Aorta (tissue), 5 donors: ENCODE measurements at regions not wholly inside any gene's neighbourhood (a gene's known extent, or its start where the extent isn't known, plus 50 kb on each side); places are given as distances from the start of the nearest gene placed in this dataset.

Experiments
- ATAC-seq: fragments of 200-7000 bp; cut with Tn5 transposase; one replicate; pipeline ENCODE4 v1.9.1; 2022; ENCODE audit warnings: moderate library complexity; ENCODE audit not compliant: low FRiP score
- DNase-seq, 2 donors: peaks; one replicate each; pipeline ENCODE4 v3.0.0-alpha.2; 2020
- H3K27ac ChIP-seq, 2 donors: one replicate each; pipeline ENCODE4 v1.5.1; 2013; ENCODE audit warnings: low read length in 2 of 2, mild to moderate bottlenecking in 2 of 2, moderate library complexity in 2 of 2, control low read depth in 1 of 2, inconsistent platforms in 1 of 2, low read depth in 1 of 2
- H3K27me3 ChIP-seq, 2 donors: one replicate each; pipeline ENCODE4 v1.6.1; 2013; ENCODE audit warnings: control low read depth in 1 of 2, low read length in 1 of 2, mild to moderate bottlenecking in 1 of 2, moderate library complexity in 1 of 2; ENCODE audit not compliant: insufficient read depth in 2 of 2, control insufficient read depth in 1 of 2
- H3K36me3 ChIP-seq, 2 donors: one replicate each; pipeline ENCODE4 v1.6.1; 2013; ENCODE audit warnings: control low read depth in 1 of 2, low read length in 1 of 2, mild to moderate bottlenecking in 1 of 2; ENCODE audit not compliant: insufficient read depth in 2 of 2, control insufficient read depth in 1 of 2
- H3K4me1 ChIP-seq, 2 donors: one replicate each; pipeline ENCODE4 v1.6.1; 2013; ENCODE audit warnings: low read length in 2 of 2, control low read depth in 1 of 2, mild to moderate bottlenecking in 1 of 2, moderate library complexity in 1 of 2; ENCODE audit not compliant: insufficient read depth in 2 of 2, control insufficient read depth in 1 of 2
- H3K4me3 ChIP-seq, 2 donors: one replicate each; pipeline ENCODE4 v1.5.1; 2013; ENCODE audit warnings: low read length in 2 of 2, control low read depth in 1 of 2, mild to moderate bottlenecking in 1 of 2
- H3K9me3 ChIP-seq: one replicate; pipeline ENCODE4 v1.6.1; 2013; ENCODE audit warnings: mild to moderate bottlenecking, low read length; ENCODE audit not compliant: control insufficient read depth
- WGBS, 2 donors: extraction: QIAGEN DNeasy Blood & Tissue Kit; methylation state at CpG; one replicate each; pipeline ENCODE4 v1.1.7; 2013; 5-methylcytosine and 5-hydroxymethylcytosine counted together
- intact Hi-C, 2 donors: fragments of 100-400 bp; cut with DNase I; formaldehyde crosslinking; loops; one replicate each; pipeline versions ENCODE4 v1.14.2 to v1.15.0; 2022
- donor health status: healthy with polysubstance abuse.
- donor health status: Bipolar disorder and iron deficiency.
- donor health status: DM: no; HTN: no; CAD: no.
- donor health status: DM: no; HTN: no; CAD: no.
- donor health status: DM: yes; HTN: yes; CAD: no.

DNA sequence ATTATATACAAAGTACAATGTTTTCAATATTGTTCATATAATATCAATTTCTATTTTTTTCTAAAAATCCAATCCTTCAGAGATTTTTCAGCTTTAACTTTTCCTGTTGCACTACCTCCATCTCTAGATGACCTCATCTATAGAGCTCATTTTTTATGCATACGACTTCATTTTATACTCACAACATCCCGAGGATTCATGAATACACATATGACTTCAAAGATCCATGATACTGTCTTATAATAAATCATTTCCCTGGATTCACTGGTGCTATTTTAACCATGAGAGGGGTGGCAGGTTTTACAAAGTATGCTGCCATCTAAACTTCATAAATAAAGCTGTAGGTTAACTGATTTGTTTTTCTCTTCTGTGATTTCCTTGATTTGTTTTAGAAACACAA is 694.6 kb downstream of the EPHA4 start:
- Histone ChIP-seq H3K27ac (no peak overlapping the region), H3K4me3 (no peak overlapping the region), H3K36me3 (no peaks in the 10 kb centered on the region), H3K4me1 (no peaks in the 10 kb centered on the region), H3K27me3 (no peaks in the 10 kb centered on the region), H3K9me3 (no peaks in the 10 kb centered on the region)
- intact Hi-C loops: no loop called here
- DNase-seq (no peak), ATAC-seq (no peak)
- whole genome bisulfite sequencing, 2 donors: 85 to 89% methylated on average over 2 of the region's 2 CpGs

DNA sequence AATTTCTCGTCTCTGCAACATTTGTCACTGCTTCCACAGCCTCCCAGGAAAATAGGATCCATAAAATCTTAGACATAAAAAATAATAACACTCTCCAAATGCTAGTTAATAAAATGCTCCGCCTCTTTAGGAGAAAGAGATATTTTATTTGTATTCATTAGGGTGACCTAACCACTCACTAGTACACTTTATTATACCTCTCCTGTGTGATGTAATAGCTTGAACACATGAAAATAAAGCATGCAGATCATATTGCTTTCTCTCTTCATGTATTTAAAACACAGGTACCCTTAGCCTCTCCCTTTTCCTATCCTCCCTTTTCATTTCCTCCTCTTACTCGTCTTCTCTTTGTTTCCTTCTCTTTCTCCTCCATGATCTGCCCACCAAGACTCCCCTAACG is 694.2 kb downstream of the EPHA4 start:
- DNase-seq (no peak), ATAC-seq (no peak)
- Histone ChIP-seq H3K27ac (no peak overlapping the region), H3K4me3 (no peak overlapping the region), H3K36me3 (no peaks in the 10 kb centered on the region), H3K27me3 (no peaks in the 10 kb centered on the region), H3K4me1 (no peaks in the 10 kb centered on the region), H3K9me3 (no peaks in the 10 kb centered on the region)
- 87 to 90% methylated on average over 4 of the region's 4 CpGs for WGBS, 2 donors
- intact Hi-C loops: no loop called here

DNA sequence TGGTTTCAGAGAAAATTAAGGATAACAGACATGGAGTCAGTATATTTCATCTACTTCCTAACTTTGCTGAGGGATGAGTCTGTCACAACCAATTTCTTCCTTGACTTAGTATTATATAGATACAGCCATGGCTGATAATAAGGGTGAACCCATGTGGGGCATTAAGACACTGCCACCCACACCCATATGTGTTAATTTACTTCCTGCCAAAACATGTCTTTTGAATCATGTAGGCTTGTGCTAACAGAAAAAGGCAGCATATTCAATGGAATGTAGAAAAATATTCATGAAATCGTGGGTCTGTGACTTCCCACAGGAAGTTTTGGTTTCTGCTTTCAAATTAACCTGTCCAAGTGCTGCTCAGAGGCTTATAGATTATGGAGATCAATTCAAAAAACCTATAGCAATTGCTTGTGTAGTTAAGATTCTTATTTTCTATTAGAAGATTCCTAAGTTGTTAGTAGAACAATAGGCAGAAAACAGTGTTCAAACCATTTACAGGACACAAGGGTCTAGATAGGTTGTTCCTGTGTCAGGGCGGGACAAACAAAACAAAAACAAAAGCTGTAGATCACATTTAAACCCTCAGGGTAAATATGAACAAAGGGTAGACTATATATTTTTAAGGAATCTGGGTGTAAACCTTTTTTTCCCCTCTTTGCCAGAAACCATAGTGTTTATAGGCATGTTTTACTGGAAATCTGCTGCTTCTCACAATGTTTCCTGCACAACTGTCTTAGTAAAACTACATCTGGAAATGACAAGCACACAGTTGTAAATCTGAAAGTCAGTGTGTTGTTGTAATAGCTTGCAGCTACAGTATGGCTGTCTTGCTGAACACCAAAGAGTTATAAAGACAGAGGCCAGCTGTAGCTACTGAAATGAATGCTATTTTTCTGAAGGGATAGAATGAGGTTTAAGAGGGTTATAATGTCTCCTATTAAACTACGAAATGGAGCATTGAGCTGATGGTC is 691.2 kb downstream of the EPHA4 start:
- intact Hi-C loops: no loop called here
- Histone ChIP-seq H3K9me3 (no peaks in the 10 kb centered on the region), H3K36me3 (no peaks in the 10 kb centered on the region), H3K4me1 (no peaks in the 10 kb centered on the region), H3K27ac (no peak overlapping the region), H3K4me3 (no peak overlapping the region), H3K27me3 (no peaks in the 10 kb centered on the region)
- ATAC-seq (no peak), DNase-seq (no peak)
- WGBS, 2 donors: 61 to 65% methylated on average over 3 of the region's 3 CpGs

DNA sequence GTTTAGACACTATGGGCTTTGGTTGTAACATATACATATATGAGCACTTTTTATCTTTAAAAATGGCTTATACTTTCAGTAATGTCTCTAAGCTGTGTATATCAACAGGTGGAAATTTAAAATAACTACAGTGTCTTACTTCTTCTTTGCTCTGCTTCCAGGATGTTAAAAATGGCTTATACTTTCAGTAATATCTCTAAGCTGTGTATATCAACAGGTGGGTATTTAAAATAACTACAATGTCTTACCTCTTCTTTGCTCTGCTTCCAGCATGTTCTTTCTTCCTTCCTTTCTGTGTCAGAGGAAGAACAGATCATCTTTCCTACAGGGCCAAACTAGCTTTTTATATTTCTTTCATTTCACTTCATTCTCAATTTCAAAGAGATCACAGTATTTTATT is 689.6 kb downstream of the EPHA4 start:
- Histone ChIP-seq H3K9me3 (no peaks in the 10 kb centered on the region), H3K27me3 (no peaks in the 10 kb centered on the region), H3K36me3 (no peaks in the 10 kb centered on the region), H3K27ac (no peak overlapping the region), H3K4me1 (no peaks in the 10 kb centered on the region), H3K4me3 (no peak overlapping the region)
- DNase-seq: no peak
- intact Hi-C loops: no loop called here
- ATAC-seq: no peak

DNA sequence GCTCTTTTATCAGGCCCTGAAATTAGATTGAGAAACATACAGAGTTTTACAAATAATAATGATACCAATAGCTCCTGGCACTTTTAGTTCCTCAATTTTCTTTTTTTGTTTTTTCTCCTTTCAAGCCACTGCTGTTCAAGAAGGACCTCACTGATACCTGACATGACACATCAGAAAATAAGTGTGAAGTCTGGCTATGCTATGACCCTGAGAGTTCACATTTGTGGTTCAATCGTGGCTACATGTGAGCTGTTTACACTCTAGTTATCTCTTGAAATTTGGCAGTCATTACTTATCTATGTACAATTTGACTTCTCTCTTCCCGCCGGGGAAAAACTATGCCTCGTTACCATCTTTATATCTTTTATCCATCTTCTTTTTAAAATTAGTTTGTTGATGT is 686.5 kb downstream of the EPHA4 start:
- no peaks in the 10 kb centered on the region for H3K4me1 ChIP-seq
- H3K9me3 ChIP-seq: no peaks in the 10 kb centered on the region
- H3K4me3 ChIP-seq: no peak overlapping the region
- intact Hi-C loops: no loop called here
- no peaks in the 10 kb centered on the region for H3K27me3 ChIP-seq
- ATAC-seq (no peak), DNase-seq (no peak)
- 71 to 77% methylated on average over 4 of the region's 4 CpGs for WGBS, 2 donors
- no peaks in the 10 kb centered on the region for H3K36me3 ChIP-seq
- no peak overlapping the region for H3K27ac ChIP-seq

DNA sequence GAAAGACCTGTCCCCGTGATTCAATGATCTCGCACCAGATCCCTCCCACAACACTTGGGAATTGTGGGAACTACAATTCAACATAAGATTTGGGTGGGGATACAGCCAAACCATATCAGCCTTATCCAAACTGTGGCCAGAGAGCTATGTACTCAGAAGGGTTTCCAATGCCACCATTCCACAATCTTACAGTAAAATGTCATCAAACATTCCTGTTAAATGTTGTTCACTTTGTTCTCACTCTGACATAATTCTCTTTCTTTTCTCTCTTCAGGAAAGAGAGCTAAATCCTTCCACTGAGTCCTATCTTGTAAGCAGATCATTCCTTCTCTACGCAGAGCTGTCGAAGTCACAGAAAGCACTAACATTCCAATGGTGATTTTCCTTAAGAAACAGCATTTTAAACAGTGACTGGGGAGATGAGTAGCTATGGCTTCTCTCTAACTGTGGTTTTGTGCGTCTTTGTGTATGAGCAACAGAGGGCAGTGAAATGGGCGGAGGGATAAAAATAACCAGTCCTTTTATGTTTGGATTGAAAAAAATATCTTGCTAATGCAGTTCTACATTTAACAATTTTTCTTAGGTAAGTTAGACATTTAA is 684.7 kb downstream of the EPHA4 start:
- ATAC-seq (no peak), DNase-seq (no peak)
- Histone ChIP-seq H3K4me1 (no peaks in the 10 kb centered on the region), H3K4me3 (no peak overlapping the region), H3K9me3 (no peaks in the 10 kb centered on the region), H3K36me3 (no peaks in the 10 kb centered on the region), H3K27me3 (no peaks in the 10 kb centered on the region), H3K27ac (no peak overlapping the region)
- 67 to 74% methylated on average over 6 of the region's 6 CpGs for WGBS, 2 donors
- intact Hi-C loops: no loop called here

DNA sequence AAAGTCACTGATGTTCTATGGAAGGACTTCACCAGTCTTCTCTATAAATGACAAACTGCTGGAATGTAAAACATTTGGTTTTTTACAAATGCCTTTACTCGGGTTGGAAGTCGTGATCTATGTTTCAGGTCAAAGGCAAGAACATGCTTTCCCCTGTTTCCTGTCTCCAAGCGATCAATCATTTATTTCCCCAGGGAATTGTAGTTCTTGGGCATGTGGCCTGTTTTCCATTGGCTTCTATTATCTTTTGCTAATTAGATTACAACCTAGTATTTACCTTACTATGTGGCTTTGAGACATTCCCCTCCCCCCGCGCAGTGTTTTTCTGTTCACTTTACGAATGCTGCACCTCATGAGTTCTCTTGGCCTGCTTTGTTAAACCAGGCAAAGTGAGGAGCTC is 684.2 kb downstream of the EPHA4 start:
- no peaks in the 10 kb centered on the region for H3K9me3 ChIP-seq
- H3K27ac ChIP-seq: no peak overlapping the region
- ATAC-seq (no peak), DNase-seq (no peak)
- no peaks in the 10 kb centered on the region for H3K36me3 ChIP-seq
- intact Hi-C loops: no loop called here
- H3K4me3 ChIP-seq: no peak overlapping the region
- WGBS, 2 donors: 57 to 61% methylated on average over 6 of the region's 6 CpGs
- no peaks in the 10 kb centered on the region for H3K4me1 ChIP-seq
- no peaks in the 10 kb centered on the region for H3K27me3 ChIP-seq

DNA sequence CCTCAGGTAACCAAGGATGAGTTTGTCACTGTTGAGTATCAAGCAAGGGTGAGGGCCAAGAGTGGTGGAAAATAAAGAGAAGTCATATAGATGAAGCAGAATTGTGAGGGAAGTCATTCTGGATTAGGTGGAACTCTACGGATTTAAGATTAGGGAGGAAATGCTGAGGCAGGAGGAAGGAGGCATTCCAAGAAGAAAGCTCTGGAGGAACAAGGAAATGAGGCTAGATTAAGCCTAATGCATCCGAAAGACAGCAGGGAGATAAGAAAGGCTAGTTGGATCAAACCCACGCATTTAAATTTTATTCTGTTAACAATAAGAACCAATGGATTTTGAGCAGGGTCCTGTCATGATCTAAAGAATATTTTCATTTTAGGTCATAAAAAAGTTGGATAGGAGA is 681.2 kb downstream of the EPHA4 start:
- no peaks in the 10 kb centered on the region for H3K36me3 ChIP-seq
- intact Hi-C loops: no loop called here
- no peak overlapping the region for H3K4me3 ChIP-seq
- H3K27me3 ChIP-seq: no peaks in the 10 kb centered on the region
- WGBS, 2 donors: 81% methylated on average over 3 of the region's 3 CpGs
- no peaks in the 10 kb centered on the region for H3K9me3 ChIP-seq
- ATAC-seq (no peak), DNase-seq (no peak)
- no peaks in the 10 kb centered on the region for H3K4me1 ChIP-seq
- H3K27ac ChIP-seq: no peak overlapping the region

DNA sequence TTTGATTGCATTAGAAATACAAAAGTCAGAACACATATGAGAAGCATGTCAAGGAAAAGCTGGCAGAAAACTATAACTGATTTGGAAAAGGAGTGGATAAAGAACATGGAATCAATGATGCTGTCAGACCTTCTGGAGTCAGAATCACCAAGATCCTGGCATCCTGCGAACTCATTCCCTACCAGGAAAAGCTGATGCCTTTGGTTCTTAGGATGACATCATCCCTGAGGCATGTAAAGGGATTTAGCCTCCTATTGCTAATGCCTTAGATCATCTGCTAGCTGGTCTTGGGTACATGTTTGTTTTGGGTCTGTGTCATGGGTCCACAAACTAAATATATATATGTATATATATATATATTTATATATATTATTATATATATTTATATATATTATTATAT is 680.7 kb downstream of the EPHA4 start:
- intact Hi-C loops: no loop called here
- no peaks in the 10 kb centered on the region for H3K4me1 ChIP-seq
- 3 to 4% methylated on average over 1 of the region's 1 CpG for whole genome bisulfite sequencing, 2 donors
- no peaks in the 10 kb centered on the region for H3K9me3 ChIP-seq
- H3K27me3 ChIP-seq: no peaks in the 10 kb centered on the region
- H3K36me3 ChIP-seq: no peaks in the 10 kb centered on the region
- no peak overlapping the region for H3K4me3 ChIP-seq
- DNase-seq (no peak), ATAC-seq (no peak)
- no peak overlapping the region for H3K27ac ChIP-seq
